HG03354 (cell line): ENCODE measurements at regions not wholly inside any gene's neighbourhood (a gene's known extent, or its start where the extent isn't known, plus 50 kb on each side); places are given as distances from the start of the nearest gene placed in this dataset.

ENCODE experiments used
- ATAC-seq: cut with Tn5 transposase; IDR thresholded peaks from one replicate; pipeline ENCODE4 v1.9.1; 2021; ENCODE audit warnings: mild to moderate bottlenecking; ENCODE audit not compliant: unreplicated experiment, poor library complexity, severe bottlenecking

- ATAC-seq = no peak
Observed at GRCh38 chr12:97168804-97169203, 261.7 kb downstream of the NEDD1 start.

DNA sequence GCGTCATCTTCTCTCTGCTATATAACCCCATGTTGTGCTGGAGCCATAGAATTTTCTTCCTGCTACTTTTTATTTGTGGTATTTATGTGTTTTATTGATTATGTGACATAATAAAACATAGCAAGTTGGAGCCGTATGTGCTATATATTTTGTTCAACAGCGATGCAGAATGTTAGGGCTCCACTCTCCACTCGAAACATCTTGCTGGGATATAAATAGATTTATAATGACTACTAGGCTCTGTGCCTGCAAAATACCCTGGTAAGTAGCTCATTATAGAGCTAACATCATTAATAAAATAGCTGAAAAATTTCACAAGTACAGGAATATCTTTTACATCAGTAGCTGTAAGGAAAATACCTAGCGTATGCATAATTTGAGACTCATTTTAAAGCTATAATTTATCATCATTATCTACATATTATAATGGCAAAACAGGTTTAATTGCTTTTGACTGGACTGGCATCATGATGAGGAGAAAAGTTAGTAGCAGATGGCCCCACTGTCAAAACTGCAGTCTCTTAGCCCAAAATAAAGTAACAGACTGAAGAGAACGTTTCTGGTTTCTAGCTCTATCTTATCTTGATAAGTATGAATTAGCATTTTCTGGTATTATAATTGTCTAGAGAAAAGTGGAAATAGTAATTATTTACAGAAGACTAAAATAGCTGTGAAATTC is 263.0 kb downstream of the NEDD1 start:
- ATAC-seq = no peak

- no peak for ATAC-seq
Observed at GRCh38 chr12:97173688-97174410, 266.8 kb downstream of the NEDD1 start.

DNA sequence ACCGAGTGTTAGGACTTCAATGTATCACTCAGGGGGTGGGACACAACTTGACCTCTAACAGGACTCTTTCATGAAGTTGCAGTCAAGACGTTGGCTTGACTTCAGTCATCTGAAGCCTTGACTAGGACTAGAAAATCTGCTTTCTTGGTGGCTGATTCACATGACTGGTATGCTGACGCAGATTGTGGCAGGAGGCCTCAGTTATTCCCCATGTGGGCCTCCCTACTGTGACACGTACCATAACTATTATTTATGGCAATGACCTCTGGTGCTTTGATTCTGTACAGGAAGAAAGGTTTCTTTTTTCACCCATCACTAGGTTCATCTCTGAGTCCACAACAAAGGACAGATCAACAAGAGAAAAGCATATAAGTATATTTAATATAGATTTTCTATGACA is 270.4 kb downstream of the NEDD1 start:
- no peak for ATAC-seq

GRCh38 chr12:97181571-97182265 is 274.7 kb downstream of the NEDD1 start:
- ATAC-seq = no peak

- ATAC-seq = no peak
Observed at GRCh38 chr12:97182769-97183168, 275.7 kb downstream of the NEDD1 start.

- ATAC-seq = no peak
Observed at GRCh38 chr12:97184127-97184773, 277.2 kb downstream of the NEDD1 start.

DNA sequence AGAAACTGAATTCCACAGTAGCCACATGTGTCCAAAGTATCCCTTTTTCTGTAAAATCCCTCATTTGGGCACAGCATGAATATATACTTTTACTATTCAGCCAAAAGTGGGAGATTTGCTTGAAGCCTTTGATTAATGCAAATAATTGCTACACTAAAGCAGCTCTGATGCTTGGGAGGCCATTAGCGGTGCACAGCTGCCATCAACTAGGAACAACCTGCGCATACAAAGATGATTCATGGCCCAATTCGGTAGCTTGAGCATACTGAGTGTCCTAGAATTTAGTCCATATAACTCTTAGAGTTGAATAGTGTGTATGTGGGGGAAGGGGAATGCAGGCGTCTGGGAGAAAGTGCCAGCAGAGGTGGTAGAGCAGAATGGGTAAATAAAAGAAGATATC is 277.0 kb upstream of the RMST start:
- no peak for ATAC-seq

GRCh38 chr12:97194546-97194945 is 268.1 kb upstream of the RMST start:
- no peak for ATAC-seq

DNA sequence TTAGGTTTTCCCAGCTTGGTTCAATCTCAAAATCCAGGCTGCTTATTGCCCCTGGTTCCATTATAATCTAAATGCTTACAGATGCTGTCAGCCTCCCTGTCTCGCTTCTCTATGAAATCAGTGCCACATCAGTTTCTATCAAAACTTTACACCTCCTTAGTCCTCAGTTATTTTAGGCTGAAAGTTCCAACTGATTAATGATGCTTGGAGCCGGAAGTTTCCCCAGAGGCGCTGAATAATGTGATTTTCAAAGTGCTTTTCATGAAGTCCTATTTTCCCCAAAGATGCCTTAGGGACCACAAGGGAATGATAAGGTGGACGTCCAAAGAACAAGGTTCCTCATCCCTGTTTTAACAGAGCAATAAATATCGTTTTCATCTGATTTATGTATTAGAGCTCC is 262.4 kb upstream of the RMST start:
- ATAC-seq = no peak

- ATAC-seq = no peak
Observed at GRCh38 chr12:97203408-97203807, 259.2 kb upstream of the RMST start.

GRCh38 chr12:97209997-97210396 is 252.6 kb upstream of the RMST start:
- no peak for ATAC-seq

DNA sequence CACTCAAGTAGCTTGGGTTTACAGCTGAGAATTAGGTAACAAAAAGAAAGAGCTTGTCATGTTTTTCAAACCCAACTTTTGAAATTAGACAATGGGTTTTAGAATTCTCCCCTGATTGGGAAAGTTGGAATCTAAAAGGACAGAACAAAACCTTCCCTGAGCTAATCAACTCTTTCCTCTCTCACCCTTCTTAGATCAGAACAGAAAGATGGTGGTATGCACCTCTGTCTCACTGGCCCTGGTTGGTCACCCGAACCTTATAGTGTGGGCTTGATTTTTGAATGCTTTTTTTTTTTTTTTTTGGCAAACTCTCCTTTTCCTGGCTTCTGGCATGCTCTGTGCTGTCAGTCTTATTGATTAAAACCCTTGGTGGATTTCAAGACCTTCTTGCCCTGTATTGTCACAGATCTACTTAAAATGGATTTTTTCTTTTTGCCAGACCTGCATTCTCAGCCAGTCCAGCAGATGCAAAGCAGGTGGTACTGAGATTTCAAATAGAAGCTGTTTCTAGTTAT is 251.1 kb upstream of the RMST start:
- ATAC-seq = no peak

- ATAC-seq = no peak
Observed at GRCh38 chr12:97216848-97217247, 245.8 kb upstream of the RMST start.

- no peak for ATAC-seq
Observed at GRCh38 chr12:97222391-97222790, 240.2 kb upstream of the RMST start.

GRCh38 chr12:97223419-97223818 is 239.2 kb upstream of the RMST start:
- no peak for ATAC-seq

GRCh38 chr12:97229004-97229403 is 233.6 kb upstream of the RMST start:
- no peak for ATAC-seq

DNA sequence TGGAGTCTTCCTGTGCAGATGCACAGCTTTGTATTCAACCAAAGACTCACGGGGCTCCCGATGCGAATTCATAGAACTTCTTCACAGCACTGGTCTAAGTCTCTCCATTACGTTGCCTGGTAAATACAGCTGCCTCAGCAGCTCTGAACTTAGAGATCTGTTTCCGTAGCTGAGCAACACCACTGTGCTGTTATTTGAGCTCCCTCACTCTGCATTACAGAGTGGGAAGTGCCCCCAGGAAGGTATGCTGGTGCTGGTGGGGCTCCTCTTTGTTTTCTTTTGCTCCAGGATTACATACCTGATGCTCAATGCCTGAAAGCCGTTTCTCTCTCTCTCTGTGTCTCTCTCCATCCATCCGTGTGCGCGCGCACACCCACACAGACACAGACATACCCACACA is 227.5 kb upstream of the RMST start:
- ATAC-seq = no peak

DNA sequence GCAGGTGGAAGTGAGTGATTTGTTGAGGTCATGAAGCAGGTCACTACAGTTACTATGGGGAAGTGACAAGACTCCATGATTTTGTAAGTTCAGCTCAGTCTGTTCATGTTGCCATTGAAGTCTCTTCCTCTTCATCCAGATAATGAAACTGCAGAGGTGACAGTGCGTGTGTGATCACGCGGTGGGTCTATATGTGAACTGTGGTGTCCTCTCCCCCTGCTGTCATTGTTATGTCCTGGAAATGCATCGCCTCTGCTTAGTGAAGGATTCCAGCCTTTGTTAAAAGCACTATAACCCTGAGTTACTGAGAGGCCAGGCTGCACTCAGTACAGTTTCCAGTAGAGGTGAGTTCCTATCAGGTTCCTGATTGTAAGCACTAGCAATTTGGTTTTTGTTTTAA is 216.2 kb upstream of the RMST start:
- ATAC-seq = no peak

DNA sequence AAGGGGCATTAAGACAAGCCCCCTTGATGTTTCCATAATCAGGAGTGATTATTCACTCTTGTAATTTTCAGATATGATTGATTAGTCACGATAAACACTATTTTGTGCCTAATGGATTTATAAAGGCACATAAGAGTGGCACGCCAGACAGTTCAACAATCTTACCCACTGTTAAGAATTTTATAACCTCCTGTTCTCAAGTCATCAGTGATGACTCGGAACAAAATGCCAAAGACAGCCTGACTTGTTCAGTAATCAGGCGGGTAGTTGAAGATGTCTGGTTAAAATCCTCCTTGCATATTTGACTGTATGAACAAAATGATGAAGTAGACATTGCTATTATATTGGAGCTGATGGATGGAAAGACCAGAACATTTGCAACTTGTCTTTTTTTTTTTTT is 212.1 kb upstream of the RMST start:
- no peak for ATAC-seq
